ENCODE measurements at regions not wholly inside any gene's neighbourhood (a gene's known extent, or its start where the extent isn't known, plus 50 kb on each side); places are given as distances from the start of the nearest gene placed in this dataset.

GRCh38 chr9:32706725-32707100 lies 71.2 kb upstream of the TAF1L start:
- no peak for TF ChIP-seq CTCF (IDR thresholded peaks at IDR 0.05)
- TF ChIP-seq ZFX (IDR thresholded peaks at IDR 0.05; ENCODE audit: borderline replicate concordance) = no peak
